ENCODE measurements at regions not wholly inside any gene's neighbourhood (a gene's known extent, or its start where the extent isn't known, plus 50 kb on each side); places are given as distances from the start of the nearest gene placed in this dataset.
"Not testable (repeated sequence)": the region's sequence is repeated elsewhere in the genome, so short reads cannot be mapped to it uniquely, and the experiment has no call there.

DNA sequence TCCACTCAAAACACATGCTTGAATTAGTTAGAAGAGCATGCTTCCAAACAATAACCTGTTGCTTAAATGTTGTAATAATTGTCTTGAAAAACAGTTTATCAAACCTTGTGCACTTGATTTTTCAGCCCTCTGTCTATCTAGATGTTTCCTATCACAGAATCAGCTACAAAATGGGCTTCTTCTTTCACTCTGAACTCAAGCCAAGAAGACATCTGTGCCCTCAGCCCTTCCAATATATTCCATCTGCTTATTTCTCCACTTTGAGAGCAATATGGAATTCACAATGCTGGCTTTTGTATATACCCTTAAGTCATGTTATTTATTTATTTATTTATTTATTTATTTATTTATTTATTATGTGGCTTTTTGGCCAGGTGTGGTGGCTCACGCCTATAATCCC lies 234.2 kb downstream of the TOX3 start:
- no peak for DNase-seq (ENCODE audit: low read depth in 3 of 3, low spot score in 2 of 3)

DNA sequence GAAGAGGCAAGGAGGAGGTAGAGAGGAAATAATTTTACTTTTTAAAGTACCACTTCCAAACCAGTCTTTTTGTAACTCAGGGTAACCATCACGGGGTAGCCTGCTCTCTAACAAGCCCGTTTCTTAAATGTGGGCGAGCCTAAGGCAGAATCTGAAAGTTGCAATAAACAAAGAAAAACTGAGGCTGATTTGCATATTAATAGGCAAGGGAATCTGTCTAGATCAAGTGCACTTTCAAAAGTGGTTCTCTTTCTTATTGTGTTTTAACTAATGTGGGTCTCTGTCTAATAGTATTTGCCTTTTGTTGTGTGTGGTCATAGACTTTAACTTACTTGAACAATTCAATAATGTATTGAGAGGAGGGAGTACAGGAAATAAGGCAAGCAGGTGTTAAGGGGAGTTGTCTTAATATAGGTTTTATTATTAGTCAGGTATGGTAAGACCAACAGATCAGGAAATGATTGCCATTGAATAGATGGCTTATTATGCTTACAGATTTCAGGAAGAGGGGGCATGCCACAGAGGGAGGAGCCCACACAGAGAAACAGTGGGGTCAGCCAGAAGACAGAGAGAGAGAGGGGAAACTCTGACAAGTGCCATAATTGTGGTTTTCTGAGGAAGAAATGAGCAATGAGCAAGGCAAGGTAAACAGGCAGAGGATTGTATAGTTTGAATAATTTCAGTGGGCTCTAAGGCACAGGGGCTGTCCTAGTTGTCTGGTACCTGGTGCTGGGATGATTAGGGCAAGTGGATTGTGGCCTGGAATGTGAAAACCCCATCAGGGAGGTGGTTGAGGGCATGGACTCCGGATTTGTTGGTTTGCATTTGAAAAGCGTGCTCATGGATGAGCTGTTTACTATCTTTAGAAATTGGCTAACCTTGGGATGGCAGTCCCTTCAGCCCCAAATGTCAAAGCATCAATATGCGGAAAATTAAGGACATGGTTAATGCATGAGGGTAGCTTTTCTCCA lies 237.2 kb downstream of the TOX3 start:
- no peak for DNase-seq (ENCODE audit: low read depth in 3 of 3, low spot score in 2 of 3)

- DNase-seq (ENCODE audit: low read depth in 3 of 3, low spot score in 2 of 3): peak in 1 of 3 donors; percentile 1
Observed at GRCh38 chr16:52308051-52308450, 238.9 kb downstream of the TOX3 start.

- no peak for DNase-seq (ENCODE audit: low read depth in 3 of 3, low spot score in 2 of 3)
Observed at GRCh38 chr16:52301026-52301425, 245.9 kb downstream of the TOX3 start.

GRCh38 chr16:52298769-52299168 lies 248.2 kb downstream of the TOX3 start:
- DNase-seq (ENCODE audit: low read depth in 3 of 3, low spot score in 2 of 3): no peak

GRCh38 chr16:52296706-52297315 lies 250.1 kb downstream of the TOX3 start:
- not testable (repeated sequence) for DNase-seq (ENCODE audit: low read depth in 3 of 3, low spot score in 2 of 3)

DNA sequence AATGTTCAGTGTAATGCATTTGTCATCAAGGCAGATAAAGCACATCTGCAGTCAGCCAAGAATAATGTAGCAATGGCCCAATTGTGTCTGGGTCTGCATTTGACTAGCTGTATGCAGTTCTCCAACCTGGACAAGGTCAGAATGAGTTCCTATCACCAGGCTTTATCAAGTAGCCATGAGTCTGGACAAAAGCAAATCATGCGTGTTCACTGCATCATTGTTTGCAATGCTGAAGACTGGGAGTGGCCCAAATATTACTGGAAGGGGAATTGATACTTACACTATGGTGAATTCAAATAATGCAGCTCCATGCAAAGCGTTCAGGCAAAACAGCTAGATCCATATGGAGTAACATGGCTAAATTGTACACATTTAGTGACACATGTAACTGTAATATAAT lies 250.9 kb downstream of the TOX3 start:
- no peak for DNase-seq (ENCODE audit: low read depth in 3 of 3, low spot score in 2 of 3)

DNA sequence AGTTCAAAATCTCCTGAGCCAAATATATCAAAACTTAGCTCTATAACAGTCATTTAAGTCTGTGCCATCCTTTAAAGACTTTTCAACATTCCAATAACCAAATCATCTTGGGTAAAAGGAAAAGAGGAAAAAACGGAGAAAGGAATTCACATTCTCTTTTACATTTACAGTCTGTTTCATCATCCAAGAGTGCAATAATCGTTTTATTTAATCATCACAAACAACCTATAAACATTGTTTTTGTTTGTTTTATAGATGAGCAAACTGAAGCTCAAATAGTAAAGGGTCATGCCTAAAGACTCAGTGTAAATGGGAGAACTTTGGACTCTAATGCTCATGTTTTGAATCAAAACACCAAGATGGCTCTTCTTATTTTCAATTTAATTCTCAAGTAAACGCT lies 252.3 kb downstream of the TOX3 start:
- no peak for DNase-seq (ENCODE audit: low read depth in 3 of 3, low spot score in 2 of 3)

DNA sequence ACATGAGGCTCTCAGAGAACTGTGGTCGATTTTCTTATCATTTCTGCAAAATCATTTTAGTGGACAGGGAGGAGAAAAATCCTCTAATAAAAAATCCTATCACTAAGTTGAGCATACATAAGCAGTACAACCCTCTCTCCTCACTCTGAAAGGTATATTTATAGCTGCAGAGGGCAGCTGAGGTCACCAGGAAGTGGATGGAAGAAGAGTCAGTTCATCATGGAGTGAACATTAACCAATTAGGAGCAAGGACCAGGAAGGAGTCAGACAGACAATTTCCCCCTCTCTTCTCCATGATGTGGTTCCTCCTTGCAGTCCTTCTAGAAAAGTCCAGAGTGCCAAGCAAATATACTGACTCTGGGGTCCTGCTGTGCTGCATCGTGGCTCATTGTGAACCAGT lies 253.7 kb downstream of the TOX3 start:
- no peak for DNase-seq (ENCODE audit: low read depth in 3 of 3, low spot score in 2 of 3)

- DNase-seq (ENCODE audit: low read depth in 3 of 3, low spot score in 2 of 3): no peak
Observed at GRCh38 chr16:52283584-52284375, 263.2 kb downstream of the TOX3 start.

GRCh38 chr16:52283018-52283417 lies 263.9 kb downstream of the TOX3 start:
- DNase-seq (ENCODE audit: low read depth in 3 of 3, low spot score in 2 of 3): no peak

DNA sequence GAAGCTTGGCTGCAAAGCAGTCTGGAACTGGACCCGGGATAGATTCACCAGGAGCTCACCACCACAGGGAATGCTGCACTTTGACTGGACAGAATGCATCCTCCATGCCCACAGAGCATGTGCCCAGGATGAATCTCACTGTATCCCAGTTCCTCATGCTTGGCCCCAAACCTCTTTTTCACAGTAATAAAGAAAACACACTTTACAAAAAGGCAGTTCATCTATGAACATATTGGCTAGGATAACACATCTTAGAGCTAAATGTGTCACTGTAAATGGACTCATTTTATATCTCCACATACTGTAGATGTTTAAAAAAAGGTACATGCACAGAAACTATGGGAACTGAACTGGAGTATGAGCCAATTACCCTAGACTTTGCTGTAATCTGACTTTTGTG lies 266.9 kb downstream of the TOX3 start:
- DNase-seq (ENCODE audit: low read depth in 3 of 3, low spot score in 2 of 3): no peak

DNA sequence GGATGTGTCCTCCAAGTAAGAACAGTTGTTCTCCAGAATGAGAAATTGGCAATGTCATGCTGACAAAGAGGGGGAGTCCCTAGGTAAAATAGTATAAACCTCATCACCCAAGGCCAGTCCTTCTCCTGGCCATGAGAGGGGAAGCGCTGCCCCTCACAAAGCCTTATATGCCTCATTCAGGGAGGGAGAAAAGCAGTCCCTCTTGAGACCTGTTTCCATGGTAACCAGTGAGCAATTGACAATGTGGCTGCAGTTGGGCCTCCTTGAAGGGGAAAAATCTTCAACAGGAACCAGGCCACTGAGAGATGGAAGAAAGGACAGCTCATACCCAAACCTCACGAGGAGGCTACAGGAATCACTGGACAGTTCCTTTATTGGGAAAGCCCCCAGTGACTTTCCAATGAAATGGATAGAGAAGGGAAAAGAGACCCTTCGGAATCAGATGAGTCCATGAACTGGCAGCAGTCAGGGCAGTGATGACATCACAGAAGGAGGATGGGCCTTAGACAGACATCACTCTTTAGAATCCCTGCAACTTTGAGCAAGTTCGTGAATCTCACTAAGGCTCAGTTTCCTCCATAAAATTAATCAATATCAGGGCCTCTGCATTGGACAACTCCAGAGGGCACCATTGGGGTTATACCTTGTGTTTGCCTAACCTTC lies 275.7 kb downstream of the TOX3 start:
- DNase-seq (ENCODE audit: low read depth in 3 of 3, low spot score in 2 of 3): no peak

DNA sequence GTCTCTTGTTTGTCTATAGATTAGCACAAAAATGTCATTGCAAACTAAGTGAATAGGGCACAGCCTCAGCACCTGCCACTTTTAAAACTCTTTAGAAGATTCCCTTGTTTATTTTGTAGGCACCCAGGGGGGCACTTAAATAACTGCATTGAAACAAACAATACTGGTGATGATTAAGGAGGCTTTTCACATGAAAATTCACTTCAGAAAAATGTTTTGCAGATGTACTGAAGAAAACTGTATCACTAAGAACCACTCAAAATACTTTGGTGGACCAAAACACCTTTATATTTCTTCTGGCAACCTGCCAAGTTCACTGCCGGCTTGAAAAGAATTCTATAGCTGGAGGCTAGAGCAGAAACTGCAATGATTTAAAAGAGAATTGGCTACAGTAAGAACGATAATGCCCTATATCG lies 281.5 kb downstream of the TOX3 start:
- peak in 1 of 3 donors; percentile 21 for DNase-seq (ENCODE audit: low read depth in 3 of 3, low spot score in 2 of 3)

- no peak for DNase-seq (ENCODE audit: low read depth in 3 of 3, low spot score in 2 of 3)
Observed at GRCh38 chr16:52257534-52257933, 289.4 kb downstream of the TOX3 start.

- peak in 2 of 3 donors; percentile 21 to 25 for DNase-seq (ENCODE audit: low read depth in 3 of 3, low spot score in 2 of 3)
Observed at GRCh38 chr16:52256310-52257078, 290.4 kb downstream of the TOX3 start.

GRCh38 chr16:52254746-52255145 lies 292.2 kb downstream of the TOX3 start:
- no peak for DNase-seq (ENCODE audit: low read depth in 3 of 3, low spot score in 2 of 3)

DNA sequence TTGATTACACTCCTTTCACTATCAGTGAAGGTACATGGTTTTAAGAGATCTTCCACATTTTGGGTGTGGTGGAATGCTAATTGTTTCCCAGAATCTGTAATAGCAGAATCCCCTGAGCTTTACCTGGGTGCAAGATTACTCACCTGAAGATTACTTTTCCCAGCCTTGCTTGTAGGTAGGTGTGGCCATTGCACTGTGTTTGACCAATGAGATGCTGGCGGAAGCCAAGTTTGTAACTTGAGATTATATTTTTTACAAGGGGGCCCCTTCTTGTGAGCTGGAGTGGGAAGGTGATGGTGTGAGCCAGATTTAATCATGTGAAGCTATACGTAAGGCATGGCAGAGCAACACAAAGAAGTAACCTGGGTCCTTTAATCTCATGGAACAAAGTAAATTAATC lies 294.3 kb downstream of the TOX3 start:
- DNase-seq (ENCODE audit: low read depth in 3 of 3, low spot score in 2 of 3): no peak

- DNase-seq (ENCODE audit: low read depth in 3 of 3, low spot score in 2 of 3): no peak
Observed at GRCh38 chr16:52251495-52251894, 295.4 kb downstream of the TOX3 start.

DNA sequence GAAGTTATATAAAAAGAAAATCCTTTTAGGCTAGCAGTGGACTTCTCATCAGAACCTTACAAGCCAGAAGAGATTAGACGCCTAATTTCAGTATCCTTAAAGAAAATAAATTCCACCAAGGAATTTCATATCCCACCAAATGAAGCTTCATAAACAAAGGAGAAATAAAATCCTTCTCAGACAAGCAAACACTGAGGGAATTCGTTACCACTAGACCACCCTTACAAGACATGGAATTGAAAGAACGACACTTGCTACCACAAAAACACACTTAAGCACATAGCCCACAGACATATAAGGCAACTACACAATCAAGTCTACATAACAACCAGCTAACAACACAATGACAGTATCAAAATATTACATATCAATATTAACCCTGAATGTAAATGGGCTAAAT lies 299.2 kb downstream of the TOX3 start:
- no peak for DNase-seq (ENCODE audit: low read depth in 3 of 3, low spot score in 2 of 3)
